ENCODE measurements at regions not wholly inside any gene's neighbourhood (a gene's known extent, or its start where the extent isn't known, plus 50 kb on each side); places are given as distances from the start of the nearest gene placed in this dataset.

GRCh38 chr6:154567695-154568220, 57.3 kb upstream of the CNKSR3 start:
- CTCF ChIA-PET: no interaction called here
- no TSS peak for BruUV-seq (replicated peaks)
- Histone ChIP-seq H3K36me3 (ENCODE audit: low read depth, low read length) (no peaks in the 10 kb centered on the region), H2AFZ (ENCODE audit: low read length) (no peak overlapping the region), H3K27me3 (ENCODE audit: low read length) (no peaks in the 10 kb centered on the region), H3K9me2 (replicated peaks; ENCODE audit: low read length) (no peaks in the 10 kb centered on the region), H3K4me1 (ENCODE audit: insufficient read depth, low read length) (no peaks in the 10 kb centered on the region), H4K20me1 (ENCODE audit: low read length) (no peaks in the 10 kb centered on the region), H3K4me3 (ENCODE audit: low read length) (no peak overlapping the region), H3K79me2 (ENCODE audit: low read length) (no peaks in the 10 kb centered on the region), H3K4me2 (ENCODE audit: low read length) (no peak overlapping the region), H3F3A (ENCODE audit: low read length, unreplicated experiment) (no peaks in the 10 kb centered on the region), H3K27ac (ENCODE audit: low read length) (no peak overlapping the region), H3K9ac (ENCODE audit: low read length) (no peak overlapping the region), H3K9me3 (ENCODE audit: low read length) (no peaks in the 10 kb centered on the region)
- intact Hi-C loops (cut with micrococcal nuclease): no loop called here
- POLR2A ChIA-PET (ENCODE audit: unreplicated experiment): no interaction called here
- no peak for DNase-seq
- TF ChIP-seq CTCF (conservative IDR thresholded peaks at IDR 0.05; ENCODE audit: low read depth, low read length): no peak
- no peak for TF ChIP-seq EZH2 (IDR thresholded peaks at IDR 0.05; ENCODE audit: low read length, unreplicated experiment)
- no peak for TF ChIP-seq EZH2phosphoT487 (IDR thresholded peaks at IDR 0.05; ENCODE audit: borderline replicate concordance, low read length)
- ATAC-seq: no peak

- no peak overlapping the region for H3K27ac ChIP-seq (ENCODE audit: low read length)
- intact Hi-C loops (cut with micrococcal nuclease): no loop called here
- no peaks in the 10 kb centered on the region for H3K9me3 ChIP-seq (ENCODE audit: low read length)
- no peak overlapping the region for H3K4me2 ChIP-seq (ENCODE audit: low read length)
- POLR2A ChIA-PET (ENCODE audit: unreplicated experiment): no interaction called here
- H3F3A ChIP-seq (ENCODE audit: low read length, unreplicated experiment): no peaks in the 10 kb centered on the region
- H3K36me3 ChIP-seq (ENCODE audit: low read depth, low read length): no peaks in the 10 kb centered on the region
- H3K9me2 ChIP-seq (replicated peaks; ENCODE audit: low read length): no peaks in the 10 kb centered on the region
- no peak overlapping the region for H2AFZ ChIP-seq (ENCODE audit: low read length)
- H3K27me3 ChIP-seq (ENCODE audit: low read length): no peaks in the 10 kb centered on the region
- no peak overlapping the region for H3K9ac ChIP-seq (ENCODE audit: low read length)
- H3K79me2 ChIP-seq (ENCODE audit: low read length): no peaks in the 10 kb centered on the region
- no peaks in the 10 kb centered on the region for H4K20me1 ChIP-seq (ENCODE audit: low read length)
- BruUV-seq (replicated peaks): no TSS peak
- no peak for TF ChIP-seq EZH2phosphoT487 (IDR thresholded peaks at IDR 0.05; ENCODE audit: borderline replicate concordance, low read length)
- TF ChIP-seq CTCF (conservative IDR thresholded peaks at IDR 0.05; ENCODE audit: low read depth, low read length): no peak
- TF ChIP-seq EZH2 (IDR thresholded peaks at IDR 0.05; ENCODE audit: low read length, unreplicated experiment): no peak
- CTCF ChIA-PET: no interaction called here
- ATAC-seq: no peak
- no peak overlapping the region for H3K4me3 ChIP-seq (ENCODE audit: low read length)
- no peak for DNase-seq
- H3K4me1 ChIP-seq (ENCODE audit: insufficient read depth, low read length): no peaks in the 10 kb centered on the region
These were observed 58.8 kb upstream of the CNKSR3 start for GRCh38 chr6:154569156-154569862.

- no TSS peak for BruUV-seq (replicated peaks)
- H3K27me3 ChIP-seq (ENCODE audit: low read length): no peaks in the 10 kb centered on the region
- H3K9me2 ChIP-seq (replicated peaks; ENCODE audit: low read length): no peaks in the 10 kb centered on the region
- no peaks in the 10 kb centered on the region for H4K20me1 ChIP-seq (ENCODE audit: low read length)
- H3K4me1 ChIP-seq (ENCODE audit: insufficient read depth, low read length): no peaks in the 10 kb centered on the region
- POLR2A ChIA-PET (ENCODE audit: unreplicated experiment): no interaction called here
- H3K27ac ChIP-seq (ENCODE audit: low read length): no peak overlapping the region
- H3K4me3 ChIP-seq (ENCODE audit: low read length): no peak overlapping the region
- no peak overlapping the region for H3K4me2 ChIP-seq (ENCODE audit: low read length)
- intact Hi-C loops (cut with micrococcal nuclease): no loop called here
- ATAC-seq: no peak
- H3K9me3 ChIP-seq (ENCODE audit: low read length): no peaks in the 10 kb centered on the region
- TF ChIP-seq CTCF (conservative IDR thresholded peaks at IDR 0.05; ENCODE audit: low read depth, low read length): no peak
- TF ChIP-seq EZH2 (IDR thresholded peaks at IDR 0.05; ENCODE audit: low read length, unreplicated experiment): no peak
- TF ChIP-seq EZH2phosphoT487 (IDR thresholded peaks at IDR 0.05; ENCODE audit: borderline replicate concordance, low read length): no peak
- H3F3A ChIP-seq (ENCODE audit: low read length, unreplicated experiment): no peaks in the 10 kb centered on the region
- no peak overlapping the region for H2AFZ ChIP-seq (ENCODE audit: low read length)
- no peak overlapping the region for H3K9ac ChIP-seq (ENCODE audit: low read length)
- no peak for DNase-seq
- no peaks in the 10 kb centered on the region for H3K36me3 ChIP-seq (ENCODE audit: low read depth, low read length)
- H3K79me2 ChIP-seq (ENCODE audit: low read length): no peaks in the 10 kb centered on the region
- CTCF ChIA-PET: no interaction called here
These were observed 60.0 kb upstream of the CNKSR3 start for GRCh38 chr6:154570505-154570904.
